ENCODE measurements at regions not wholly inside any gene's neighbourhood (a gene's known extent, or its start where the extent isn't known, plus 50 kb on each side); places are given as distances from the start of the nearest gene placed in this dataset.

DNA sequence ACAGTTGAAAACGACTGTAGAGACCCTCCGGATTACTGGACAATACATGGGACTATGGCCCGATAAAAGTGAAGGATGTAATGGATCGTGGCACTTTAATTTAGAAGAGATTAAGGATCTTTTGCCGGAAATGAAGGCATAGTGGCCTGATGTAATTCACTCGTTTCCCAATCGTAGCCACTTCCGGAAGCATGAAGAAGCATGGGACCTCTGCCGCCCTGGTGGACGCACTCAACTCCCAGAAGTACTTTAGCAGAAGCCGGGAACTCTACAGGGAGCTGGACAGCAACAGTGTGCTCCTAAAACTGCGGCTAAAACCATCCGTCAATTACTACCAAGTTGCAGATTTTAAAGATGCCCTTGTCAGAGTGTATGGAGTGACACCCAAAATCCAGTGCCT, 59.6 kb upstream of the NUPR2 start:
- Histone ChIP-seq H2BK5ac (ENCODE audit: insufficient read length, low read length) (no peak overlapping the region), H2BK12ac (ENCODE audit: insufficient read length, low read depth, low read length) (no peak overlapping the region), H3K79me1 (ENCODE audit: insufficient read depth, low read depth, low read length, poor library complexity, severe bottlenecking) (no peaks in the 10 kb centered on the region), H3K14ac (ENCODE audit: insufficient read depth, low read length) (no peak overlapping the region), H3K4me1 (ENCODE audit: insufficient read depth, low read length) (no peaks in the 10 kb centered on the region), H3K4me2 (ENCODE audit: insufficient read depth, insufficient read length, low read length) (no peak overlapping the region), H3K27ac (ENCODE audit: insufficient read length, low read depth, low read length) (no peak overlapping the region), H3K9me3 (ENCODE audit: control insufficient read depth, low read depth, low read length) (peaks cover 91% of the 10 kb centered on the region), H4K5ac (ENCODE audit: insufficient read length, low read depth, low read length) (no peak overlapping the region), H3K23me2 (ENCODE audit: insufficient read length, low read depth, low read length, poor library complexity, severe bottlenecking) (no peaks in the 10 kb centered on the region), H3K56ac (ENCODE audit: insufficient read length, low read depth, low read length) (no peak overlapping the region), H2AFZ (ENCODE audit: low read length) (no peak overlapping the region), H3K79me2 (ENCODE audit: insufficient read depth, low read length) (no peaks in the 10 kb centered on the region), H3K4ac (ENCODE audit: low read depth, low read length) (no peak overlapping the region), H3T11ph (ENCODE audit: low read length) (no peak overlapping the region), H2AK5ac (ENCODE audit: insufficient read length, low read length) (no peak overlapping the region), H3K23ac (ENCODE audit: insufficient read length, low read depth, low read length) (no peak overlapping the region), H3K27me3 (ENCODE audit: insufficient read depth, low read length) (no peaks in the 10 kb centered on the region), H4K20me1 (ENCODE audit: control insufficient read depth, insufficient read depth, insufficient read length) (no peaks in the 10 kb centered on the region), H3K9ac (ENCODE audit: extremely low read depth, insufficient read length, low read length) (no peak overlapping the region), H3K18ac (ENCODE audit: insufficient read length, low read depth, low read length) (no peak overlapping the region), H2BK120ac (ENCODE audit: low read depth, low read length, poor library complexity, severe bottlenecking) (no peak overlapping the region), H4K91ac (ENCODE audit: insufficient read length, low read depth, low read length) (no peak overlapping the region), H2BK15ac (ENCODE audit: low read depth, low read length) (no peak overlapping the region), H2BK20ac (ENCODE audit: low read depth, low read length, poor library complexity, severe bottlenecking) (no peak overlapping the region), H4K8ac (replicated peaks; ENCODE audit: insufficient read length, low read depth, low read length) (no peak overlapping the region)
- no peak overlapping the region for H3K4me3 Mint-ChIP-seq
- H3K27ac Mint-ChIP-seq, result no peak overlapping the region
- no peaks in the 10 kb centered on the region for H3K4me1 Mint-ChIP-seq
- DNase-seq, result no peak
- WGBS (ENCODE audit: extremely low coverage, insufficient read length, low lambda C conversion rate), result no CpG with 5 or more reads among the region's 13 CpGs
- H3K27me3 Mint-ChIP-seq (ENCODE audit: low read depth), result peaks cover 3% of the 10 kb centered on the region
- TF ChIP-seq, protein P1, sequence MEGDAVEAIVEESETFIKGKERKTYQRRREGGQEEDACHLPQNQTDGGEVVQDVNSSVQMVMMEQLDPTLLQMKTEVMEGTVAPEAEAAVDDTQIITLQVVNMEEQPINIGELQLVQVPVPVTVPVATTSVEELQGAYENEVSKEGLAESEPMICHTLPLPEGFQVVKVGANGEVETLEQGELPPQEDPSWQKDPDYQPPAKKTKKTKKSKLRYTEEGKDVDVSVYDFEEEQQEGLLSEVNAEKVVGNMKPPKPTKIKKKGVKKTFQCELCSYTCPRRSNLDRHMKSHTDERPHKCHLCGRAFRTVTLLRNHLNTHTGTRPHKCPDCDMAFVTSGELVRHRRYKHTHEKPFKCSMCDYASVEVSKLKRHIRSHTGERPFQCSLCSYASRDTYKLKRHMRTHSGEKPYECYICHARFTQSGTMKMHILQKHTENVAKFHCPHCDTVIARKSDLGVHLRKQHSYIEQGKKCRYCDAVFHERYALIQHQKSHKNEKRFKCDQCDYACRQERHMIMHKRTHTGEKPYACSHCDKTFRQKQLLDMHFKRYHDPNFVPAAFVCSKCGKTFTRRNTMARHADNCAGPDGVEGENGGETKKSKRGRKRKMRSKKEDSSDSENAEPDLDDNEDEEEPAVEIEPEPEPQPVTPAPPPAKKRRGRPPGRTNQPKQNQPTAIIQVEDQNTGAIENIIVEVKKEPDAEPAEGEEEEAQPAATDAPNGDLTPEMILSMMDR (conservative IDR thresholded peaks at IDR 0.05), result no peak
- H3K9me3 Mint-ChIP-seq, result peaks cover 81 to 86% of the 10 kb centered on the region in 2 experiments
- peaks cover 8 to 27% (median 26%) of the 10 kb centered on the region in 3 experiments for H3K36me3 Mint-ChIP-seq (ENCODE audit: insufficient read depth in 1 of 3, low read depth in 3 of 3)

Measured in H9 (cell line).